ENCODE measurements at regions not wholly inside any gene's neighbourhood (a gene's known extent, or its start where the extent isn't known, plus 50 kb on each side); places are given as distances from the start of the nearest gene placed in this dataset.

GRCh38 chr3:70800951-70801350, 488.5 kb upstream of the MDFIC2 start:
- H4K20me1 ChIP-seq (ENCODE audit: insufficient read depth, low read length) = no peaks in the 10 kb centered on the region
- no peak for DNase-seq (ENCODE audit: low spot score)
- BruUV-seq (replicated peaks) = no TSS peak
- no peaks in the 10 kb centered on the region for H3K36me3 ChIP-seq (ENCODE audit: insufficient read depth, low read length)
- H2AFZ ChIP-seq (ENCODE audit: low read length) = no peak overlapping the region
- TF ChIP-seq EZH2phosphoT487 (IDR thresholded peaks at IDR 0.05; ENCODE audit: borderline replicate concordance, low read depth, low read length) = no peak
- no peak for TF ChIP-seq CTCF (conservative IDR thresholded peaks at IDR 0.05; ENCODE audit: low read length)
- ChIA-PET POLR2A (no interaction called here), CTCF (ENCODE audit: unreplicated experiment) (no interaction called here)
- H3K9me3 ChIP-seq (ENCODE audit: low read length) = no peaks in the 10 kb centered on the region
- no peak overlapping the region for H3K4me3 ChIP-seq (ENCODE audit: low read depth, low read length, poor library complexity, severe bottlenecking)
- H3K27ac ChIP-seq (ENCODE audit: low read depth, low read length, poor library complexity, severe bottlenecking) = no peak overlapping the region
- H3K79me2 ChIP-seq (ENCODE audit: insufficient read depth, low read depth, low read length) = no peaks in the 10 kb centered on the region
- H3K9me2 ChIP-seq (ENCODE audit: insufficient read depth, low read length) = no peaks in the 10 kb centered on the region
- intact Hi-C loops (cut with micrococcal nuclease; ENCODE audit: unreplicated experiment) = no loop called here
- no peaks in the 10 kb centered on the region for H3K4me1 ChIP-seq (ENCODE audit: insufficient read depth, low read length, poor library complexity, severe bottlenecking)
- H3K4me2 ChIP-seq (ENCODE audit: low read length) = no peak overlapping the region

GRCh38 chr3:70789878-70790277, 477.4 kb upstream of the MDFIC2 start:
- no peaks in the 10 kb centered on the region for H3K9me2 ChIP-seq (ENCODE audit: insufficient read depth, low read length)
- H3K4me3 ChIP-seq (ENCODE audit: low read depth, low read length, poor library complexity, severe bottlenecking) = no peak overlapping the region
- no peak overlapping the region for H2AFZ ChIP-seq (ENCODE audit: low read length)
- BruUV-seq (replicated peaks) = no TSS peak
- H3K9me3 ChIP-seq (ENCODE audit: low read length) = no peaks in the 10 kb centered on the region
- no peak for DNase-seq (ENCODE audit: low spot score)
- H3K79me2 ChIP-seq (ENCODE audit: insufficient read depth, low read depth, low read length) = no peaks in the 10 kb centered on the region
- intact Hi-C loops (cut with micrococcal nuclease; ENCODE audit: unreplicated experiment) = no loop called here
- no peaks in the 10 kb centered on the region for H4K20me1 ChIP-seq (ENCODE audit: insufficient read depth, low read length)
- H3K4me2 ChIP-seq (ENCODE audit: low read length) = no peak overlapping the region
- H3K27ac ChIP-seq (ENCODE audit: low read depth, low read length, poor library complexity, severe bottlenecking) = no peak overlapping the region
- no peaks in the 10 kb centered on the region for H3K4me1 ChIP-seq (ENCODE audit: insufficient read depth, low read length, poor library complexity, severe bottlenecking)
- TF ChIP-seq EZH2phosphoT487 (IDR thresholded peaks at IDR 0.05; ENCODE audit: borderline replicate concordance, low read depth, low read length) (no peak), CTCF (conservative IDR thresholded peaks at IDR 0.05; ENCODE audit: low read length) (no peak)
- CTCF ChIA-PET (ENCODE audit: unreplicated experiment) = no interaction called here
- no peaks in the 10 kb centered on the region for H3K36me3 ChIP-seq (ENCODE audit: insufficient read depth, low read length)
- POLR2A ChIA-PET = no interaction called here

GRCh38 chr3:70780790-70781189, 468.4 kb upstream of the MDFIC2 start:
- ChIA-PET CTCF (ENCODE audit: unreplicated experiment) (no interaction called here), POLR2A (interaction anchor here (0.5 kb wide), 1 partner anchor 57 kb away, joined by 3 read pairs; no protein-coding TSS in a partner anchor)
- no peak for DNase-seq (ENCODE audit: low spot score)
- H3K4me3 ChIP-seq (ENCODE audit: low read depth, low read length, poor library complexity, severe bottlenecking) = no peak overlapping the region
- no peaks in the 10 kb centered on the region for H3K9me3 ChIP-seq (ENCODE audit: low read length)
- BruUV-seq (replicated peaks) = no TSS peak
- H3K79me2 ChIP-seq (ENCODE audit: insufficient read depth, low read depth, low read length) = no peaks in the 10 kb centered on the region
- no peaks in the 10 kb centered on the region for H4K20me1 ChIP-seq (ENCODE audit: insufficient read depth, low read length)
- no peaks in the 10 kb centered on the region for H3K4me1 ChIP-seq (ENCODE audit: insufficient read depth, low read length, poor library complexity, severe bottlenecking)
- no peak overlapping the region for H2AFZ ChIP-seq (ENCODE audit: low read length)
- H3K9me2 ChIP-seq (ENCODE audit: insufficient read depth, low read length) = no peaks in the 10 kb centered on the region
- H3K27ac ChIP-seq (ENCODE audit: low read depth, low read length, poor library complexity, severe bottlenecking) = no peak overlapping the region
- TF ChIP-seq EZH2phosphoT487 (IDR thresholded peaks at IDR 0.05; ENCODE audit: borderline replicate concordance, low read depth, low read length) = no peak
- no peak for TF ChIP-seq CTCF (conservative IDR thresholded peaks at IDR 0.05; ENCODE audit: low read length)
- no peaks in the 10 kb centered on the region for H3K36me3 ChIP-seq (ENCODE audit: insufficient read depth, low read length)
- H3K4me2 ChIP-seq (ENCODE audit: low read length) = no peak overlapping the region
- intact Hi-C loops (cut with micrococcal nuclease; ENCODE audit: unreplicated experiment) = no loop called here

Measured in OCI-LY7 (cell line).